NB4 (cell line): ENCODE measurements at regions not wholly inside any gene's neighbourhood (a gene's known extent, or its start where the extent isn't known, plus 50 kb on each side); places are given as distances from the start of the nearest gene placed in this dataset.

Experiments
- CTCF ChIP-seq: IDR thresholded peaks from one replicate; pipeline ENCODE4 v1.5.1; 2012; ENCODE audit warnings: low read depth, low read length
- MAX ChIP-seq: IDR thresholded peaks from 2 replicates; pipeline ENCODE4 v1.6.1; 2011; ENCODE audit warnings: low read depth, low read length
- MYC ChIP-seq: IDR thresholded peaks from 2 replicates; pipeline ENCODE4 v1.6.1; 2011; ENCODE audit warnings: low read depth, low read length
- POLR2A ChIP-seq: IDR thresholded peaks from 2 replicates; pipeline ENCODE4 v1.6.1; 2011; ENCODE audit warnings: mild to moderate bottlenecking; ENCODE audit not compliant: insufficient read length; ENCODE audit errors: extremely low read depth

GRCh38 chr13:65166675-65167074 is 2063.5 kb downstream of the PCDH9 start:
- TF ChIP-seq CTCF (no peak), MAX (no peak), MYC (no peak), POLR2A (no peak)
